CD14-positive monocyte (primary cell): ENCODE measurements at regions not wholly inside any gene's neighbourhood (a gene's known extent, or its start where the extent isn't known, plus 50 kb on each side); places are given as distances from the start of the nearest gene placed in this dataset.

Experiments
- DNase-seq, 3 donors: peaks; one replicate each; pipeline ENCODE4 v3.0.0-alpha.2; 2011 to 2022
- H2AFZ ChIP-seq: 2 replicates; pipeline ENCODE4 v1.6.0; 2012; ENCODE audit warnings: mild to moderate bottlenecking, low read depth, low read length, inconsistent platforms; ENCODE audit not compliant: insufficient read depth, poor library complexity, severe bottlenecking
- H3K27ac ChIP-seq, 2 donors: 1 replicate in 1 of 2; 2 replicates in 1 of 2; pipeline ENCODE4 v1.5.1; 2012 to 2013; ENCODE audit warnings: low read length in 2 of 2, control low read depth in 1 of 2, inconsistent platforms in 1 of 2, low read depth in 1 of 2, mild to moderate bottlenecking in 1 of 2
- H3K27me3 ChIP-seq, 2 donors: one replicate each; pipeline versions ENCODE4 v1.6.0 to v1.6.1; 2011 to 2013; ENCODE audit warnings: low read length in 2 of 2; ENCODE audit not compliant: control insufficient read depth in 2 of 2, insufficient read depth in 2 of 2
- H3K36me3 ChIP-seq, 2 donors: replicated peaks in 1 of 2; 1 replicate in 1 of 2; 2 replicates in 1 of 2; pipeline versions ENCODE4 v1.5.1 to v1.6.1; 2012 to 2013; ENCODE audit warnings: low read length in 2 of 2, control low read depth in 1 of 2, inconsistent platforms in 1 of 2, mild to moderate bottlenecking in 1 of 2; ENCODE audit not compliant: insufficient read depth in 2 of 2, control insufficient read depth in 1 of 2
- H3K4me1 ChIP-seq, 2 donors: 1 replicate in 1 of 2; 2 replicates in 1 of 2; pipeline versions ENCODE4 v1.5.1 to v1.6.1; 2012 to 2013; ENCODE audit warnings: low read length in 2 of 2, control low read depth in 1 of 2, inconsistent platforms in 1 of 2, mild to moderate bottlenecking in 1 of 2, moderate library complexity in 1 of 2; ENCODE audit not compliant: insufficient read depth in 2 of 2, control insufficient read depth in 1 of 2
- H3K4me2 ChIP-seq: replicated peaks from 2 replicates; pipeline ENCODE3; 2012; ENCODE audit warnings: low read length, moderate library complexity, mild to moderate bottlenecking; ENCODE audit not compliant: poor library complexity, severe bottlenecking; ENCODE audit errors: extremely low read depth
- H3K4me3 ChIP-seq, 3 experiments: fragments of 200-600 bp in 1 of 3; sonication (generic) in 1 of 3; replicated peaks in 1 of 3; 1 replicate in 2 of 3; 2 replicates in 1 of 3; pipeline ENCODE4 v1.5.1; 2011 to 2013; ENCODE audit warnings: low read length in 3 of 3, mild to moderate bottlenecking in 3 of 3, control low read depth in 2 of 3, low read depth in 2 of 3, inconsistent platforms in 1 of 3, moderate library complexity in 1 of 3
- H3K79me2 ChIP-seq: 2 replicates; pipeline ENCODE4 v1.6.0; 2012; ENCODE audit warnings: mild to moderate bottlenecking, control low read depth, inconsistent platforms, low read length, moderate library complexity; ENCODE audit not compliant: insufficient read depth
- H3K9ac ChIP-seq: 2 replicates; pipeline ENCODE4 v1.6.0; 2017; ENCODE audit warnings: low read length, mild to moderate bottlenecking; ENCODE audit not compliant: insufficient read depth, poor library complexity, severe bottlenecking
- H3K9me3 ChIP-seq, 2 donors: replicated peaks in 1 of 2; 1 replicate in 1 of 2; 2 replicates in 1 of 2; pipeline versions ENCODE4 v1.5.1 to v1.6.1; 2012 to 2013; ENCODE audit warnings: low read length in 2 of 2, control low read depth in 1 of 2; ENCODE audit not compliant: control insufficient read depth in 1 of 2, insufficient read depth in 1 of 2
- H4K20me1 ChIP-seq: 2 replicates; pipeline ENCODE4 v1.6.0; 2012; ENCODE audit warnings: mild to moderate bottlenecking, low read length, control low read depth, moderate library complexity; ENCODE audit not compliant: insufficient read depth
- H3K27ac Mint-ChIP-seq, 7 donors: one replicate each; pipeline ENCODE4 v1.8.0; 2020; ENCODE audit warnings: mild to moderate bottlenecking in 7 of 7, mixed read lengths in 7 of 7, moderate library complexity in 6 of 7, inconsistent platforms in 2 of 7
- H3K27me3 Mint-ChIP-seq, 3 donors: one replicate each; pipeline ENCODE4 v1.8.0; 2021 to 2022; ENCODE audit warnings: low read depth in 3 of 3, mild to moderate bottlenecking in 3 of 3, mixed read lengths in 3 of 3, moderate library complexity in 3 of 3, inconsistent platforms in 1 of 3
- H3K36me3 Mint-ChIP-seq, 2 donors: one replicate each; pipeline ENCODE4 v1.8.0; 2020; ENCODE audit warnings: mixed read lengths in 2 of 2, inconsistent platforms in 1 of 2, mild to moderate bottlenecking in 1 of 2
- H3K4me1 Mint-ChIP-seq: one replicate; pipeline ENCODE4 v1.8.0; 2020; ENCODE audit warnings: mild to moderate bottlenecking, mixed read lengths
- H3K4me3 Mint-ChIP-seq, 2 donors: one replicate each; pipeline ENCODE4 v1.8.0; 2020; ENCODE audit warnings: mild to moderate bottlenecking in 2 of 2, mixed read lengths in 2 of 2, moderate library complexity in 1 of 2
- H3K9me3 Mint-ChIP-seq, 7 donors: one replicate each; pipeline ENCODE4 v1.8.0; 2020 to 2022; ENCODE audit warnings: mixed read lengths in 7 of 7, mild to moderate bottlenecking in 6 of 7, moderate library complexity in 6 of 7, inconsistent platforms in 2 of 7
- CTCF ChIP-seq: fragments of 200-600 bp; IDR thresholded peaks from one replicate; pipeline ENCODE4 v1.8.0; 2022; ENCODE audit warnings: antibody characterized with exemption, mild to moderate bottlenecking
- WGBS: methylation state at CpG from one replicate; pipeline ENCODE4 v1.1.5; 2013; ENCODE audit warnings: missing lambda C conversion rate; ENCODE audit not compliant: insufficient coverage; 5-methylcytosine and 5-hydroxymethylcytosine counted together
- intact Hi-C, 2 donors: fragments of 100-400 bp; cut with micrococcal nuclease; formaldehyde crosslinking; loops; one replicate each; pipeline versions ENCODE4 v1.15.0 to v1.15.1; 2023

GRCh38 chr9:93818237-93818636 lies 136.9 kb downstream of the BARX1 start:
- TF ChIP-seq CTCF: no peak
- Mint-ChIP-seq H3K4me3 (no peak overlapping the region), H3K36me3 (no peaks in the 10 kb centered on the region), H3K27ac (no peak overlapping the region), H3K9me3 (peaks cover 4 to 13% (median 6%) of the 10 kb centered on the region in 7 donors), H3K4me1 (no peaks in the 10 kb centered on the region), H3K27me3 (peaks cover 10 to 20% (median 12%) of the 10 kb centered on the region in 3 donors)
- Histone ChIP-seq H4K20me1 (no peaks in the 10 kb centered on the region), H3K9ac (no peak overlapping the region), H3K4me2 (no peak overlapping the region), H2AFZ (no peak overlapping the region), H3K27me3 (peaks cover 0 to 2% of the 10 kb centered on the region in 2 donors), H3K36me3 (no peaks in the 10 kb centered on the region), H3K9me3 (peaks cover 0 to 5% of the 10 kb centered on the region in 2 donors), H3K4me3 (no peak overlapping the region), H3K4me1 (no peaks in the 10 kb centered on the region), H3K27ac (no peak overlapping the region), H3K79me2 (no peaks in the 10 kb centered on the region)
- intact Hi-C loops: no loop called here
- DNase-seq: no peak

- peaks cover 10 to 20% (median 17%) of the 10 kb centered on the region in 3 donors for H3K27me3 Mint-ChIP-seq
Measured at GRCh38 chr9:93815677-93816076, 139.5 kb downstream of the BARX1 start.

More at GRCh38 chr9:93815677-93816076, 139.5 kb downstream of the BARX1 start:
- Histone ChIP-seq H3K79me2 (no peaks in the 10 kb centered on the region), H3K4me2 (no peak overlapping the region), H3K4me3 (no peak overlapping the region), H3K36me3 (no peaks in the 10 kb centered on the region), H4K20me1 (no peaks in the 10 kb centered on the region), H3K9ac (no peak overlapping the region), H3K27ac (no peak overlapping the region), H3K4me1 (no peaks in the 10 kb centered on the region), H3K27me3 (peaks cover 0 to 2% of the 10 kb centered on the region in 2 donors), H3K9me3 (peaks cover 0 to 5% of the 10 kb centered on the region in 2 donors), H2AFZ (no peak overlapping the region)
- Mint-ChIP-seq H3K4me3 (no peak overlapping the region), H3K9me3 (peaks cover 4 to 13% (median 4%) of the 10 kb centered on the region in 7 donors), H3K36me3 (no peaks in the 10 kb centered on the region), H3K27ac (no peak overlapping the region), H3K4me1 (no peaks in the 10 kb centered on the region)
- no CpG with 5 or more reads among the region's 5 CpGs for WGBS
- DNase-seq: no peak
- intact Hi-C loops: no loop called here
- no peak for TF ChIP-seq CTCF
